ENCODE measurements at regions not wholly inside any gene's neighbourhood (a gene's known extent, or its start where the extent isn't known, plus 50 kb on each side); places are given as distances from the start of the nearest gene placed in this dataset.

DNA sequence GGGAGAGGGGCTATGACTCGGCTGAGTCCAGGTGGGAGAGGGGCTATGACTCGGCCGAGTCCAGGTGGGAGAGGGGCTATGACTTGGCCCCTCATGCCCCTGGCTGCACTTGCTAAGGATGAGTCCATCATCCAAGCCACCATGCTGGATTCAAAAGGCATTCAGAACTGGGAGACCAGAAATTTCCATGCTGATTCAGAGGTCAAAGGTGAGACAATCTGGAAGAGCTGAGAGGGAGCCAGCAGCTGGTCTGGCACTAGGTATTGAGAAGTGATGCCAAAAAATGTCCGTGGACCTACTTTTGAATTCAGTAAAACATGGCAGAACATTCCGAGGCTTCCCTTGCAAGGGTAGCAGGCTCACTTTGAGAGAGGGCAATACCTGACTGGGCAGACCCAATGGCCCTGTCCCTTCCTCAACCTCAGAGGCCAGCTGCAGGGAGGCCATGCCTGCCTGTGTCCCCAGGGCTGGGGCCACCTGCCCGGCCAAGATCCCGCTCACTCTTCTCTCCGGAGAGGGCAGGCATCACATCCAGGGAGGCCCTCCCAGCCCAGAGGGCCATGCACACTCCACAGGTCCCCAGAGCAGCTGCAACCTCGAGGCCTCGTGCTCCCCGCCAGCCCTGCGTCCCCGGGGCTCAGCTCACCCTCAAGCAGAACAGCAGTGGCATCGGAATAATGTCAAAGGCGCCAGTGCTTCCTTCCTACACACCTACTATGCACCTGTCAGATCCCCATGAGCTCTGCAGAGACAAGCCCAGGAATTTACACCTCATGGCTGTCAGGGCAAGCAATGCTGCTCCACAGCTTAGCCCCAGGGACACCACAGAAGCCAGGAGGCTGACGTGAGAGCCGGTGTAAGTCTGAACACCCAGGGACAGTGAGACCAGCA lies 80.2 kb upstream of the GPC1 start:
- ATAC-seq (peak in 1 of 2 donors; percentile 42), DNase-seq (peak in 1 of 2 donors; percentile 11)
- in situ Hi-C loops (cut with MboI; ENCODE audit: low sequenced_read_pairs in 4 of 4), result no loop called here
- no peaks in the 10 kb centered on the region for H3K36me3 ChIP-seq
- no peak overlapping the region for H3K27ac ChIP-seq
- H3K4me3 ChIP-seq, result no peak overlapping the region
- peaks cover 10% of the 10 kb centered on the region in 2 donors for H3K4me1 ChIP-seq
- H3K9me3 ChIP-seq, result no peaks in the 10 kb centered on the region
- no peak for TF ChIP-seq POLR2A (IDR thresholded peaks at IDR 0.05)
- TF ChIP-seq, protein P1, sequence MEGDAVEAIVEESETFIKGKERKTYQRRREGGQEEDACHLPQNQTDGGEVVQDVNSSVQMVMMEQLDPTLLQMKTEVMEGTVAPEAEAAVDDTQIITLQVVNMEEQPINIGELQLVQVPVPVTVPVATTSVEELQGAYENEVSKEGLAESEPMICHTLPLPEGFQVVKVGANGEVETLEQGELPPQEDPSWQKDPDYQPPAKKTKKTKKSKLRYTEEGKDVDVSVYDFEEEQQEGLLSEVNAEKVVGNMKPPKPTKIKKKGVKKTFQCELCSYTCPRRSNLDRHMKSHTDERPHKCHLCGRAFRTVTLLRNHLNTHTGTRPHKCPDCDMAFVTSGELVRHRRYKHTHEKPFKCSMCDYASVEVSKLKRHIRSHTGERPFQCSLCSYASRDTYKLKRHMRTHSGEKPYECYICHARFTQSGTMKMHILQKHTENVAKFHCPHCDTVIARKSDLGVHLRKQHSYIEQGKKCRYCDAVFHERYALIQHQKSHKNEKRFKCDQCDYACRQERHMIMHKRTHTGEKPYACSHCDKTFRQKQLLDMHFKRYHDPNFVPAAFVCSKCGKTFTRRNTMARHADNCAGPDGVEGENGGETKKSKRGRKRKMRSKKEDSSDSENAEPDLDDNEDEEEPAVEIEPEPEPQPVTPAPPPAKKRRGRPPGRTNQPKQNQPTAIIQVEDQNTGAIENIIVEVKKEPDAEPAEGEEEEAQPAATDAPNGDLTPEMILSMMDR (IDR thresholded peaks at IDR 0.05 in 4 of 5, conservative IDR thresholded peaks at IDR 0.05 in 1 of 5), result no peak
- intact Hi-C loops (cut with DNase I; ENCODE audit: low total_unique reads), result no loop called here
- no peaks in the 10 kb centered on the region for H3K27me3 ChIP-seq

DNA sequence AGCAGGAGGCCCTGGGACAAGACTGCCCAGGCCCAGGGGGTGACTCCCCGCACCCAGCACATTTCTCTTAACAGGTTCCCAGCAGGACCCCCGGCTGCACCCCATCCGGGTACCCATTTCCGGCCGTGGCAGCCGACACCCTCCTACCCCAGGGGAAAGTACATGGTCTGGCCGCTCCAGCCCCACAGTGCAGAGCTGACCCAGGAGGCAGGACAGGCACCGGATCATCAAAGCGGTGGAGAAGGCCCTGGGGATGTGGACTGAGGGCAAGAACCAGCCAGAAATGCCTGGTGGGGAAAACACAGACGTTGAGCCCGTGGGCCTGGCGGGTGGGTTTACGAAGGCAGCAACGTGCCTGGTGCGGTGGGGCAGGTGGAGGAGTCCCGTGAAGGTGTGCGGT lies 79.5 kb upstream of the GPC1 start:
- H3K36me3 ChIP-seq, result no peaks in the 10 kb centered on the region
- in situ Hi-C loops (cut with MboI; ENCODE audit: low sequenced_read_pairs in 4 of 4) (no loop called here), intact Hi-C loops (cut with DNase I; ENCODE audit: low total_unique reads) (no loop called here)
- DNase-seq (no peak), ATAC-seq (no peak)
- H3K27me3 ChIP-seq, result no peaks in the 10 kb centered on the region
- H3K27ac ChIP-seq, result no peak overlapping the region
- no peak overlapping the region for H3K4me3 ChIP-seq
- no peaks in the 10 kb centered on the region for H3K9me3 ChIP-seq
- peaks cover 10% of the 10 kb centered on the region in 2 donors for H3K4me1 ChIP-seq
- TF ChIP-seq POLR2A (IDR thresholded peaks at IDR 0.05), result no peak
- TF ChIP-seq, protein P1 (IDR thresholded peaks at IDR 0.05 in 4 of 5, conservative IDR thresholded peaks at IDR 0.05 in 1 of 5), result no peak

DNA sequence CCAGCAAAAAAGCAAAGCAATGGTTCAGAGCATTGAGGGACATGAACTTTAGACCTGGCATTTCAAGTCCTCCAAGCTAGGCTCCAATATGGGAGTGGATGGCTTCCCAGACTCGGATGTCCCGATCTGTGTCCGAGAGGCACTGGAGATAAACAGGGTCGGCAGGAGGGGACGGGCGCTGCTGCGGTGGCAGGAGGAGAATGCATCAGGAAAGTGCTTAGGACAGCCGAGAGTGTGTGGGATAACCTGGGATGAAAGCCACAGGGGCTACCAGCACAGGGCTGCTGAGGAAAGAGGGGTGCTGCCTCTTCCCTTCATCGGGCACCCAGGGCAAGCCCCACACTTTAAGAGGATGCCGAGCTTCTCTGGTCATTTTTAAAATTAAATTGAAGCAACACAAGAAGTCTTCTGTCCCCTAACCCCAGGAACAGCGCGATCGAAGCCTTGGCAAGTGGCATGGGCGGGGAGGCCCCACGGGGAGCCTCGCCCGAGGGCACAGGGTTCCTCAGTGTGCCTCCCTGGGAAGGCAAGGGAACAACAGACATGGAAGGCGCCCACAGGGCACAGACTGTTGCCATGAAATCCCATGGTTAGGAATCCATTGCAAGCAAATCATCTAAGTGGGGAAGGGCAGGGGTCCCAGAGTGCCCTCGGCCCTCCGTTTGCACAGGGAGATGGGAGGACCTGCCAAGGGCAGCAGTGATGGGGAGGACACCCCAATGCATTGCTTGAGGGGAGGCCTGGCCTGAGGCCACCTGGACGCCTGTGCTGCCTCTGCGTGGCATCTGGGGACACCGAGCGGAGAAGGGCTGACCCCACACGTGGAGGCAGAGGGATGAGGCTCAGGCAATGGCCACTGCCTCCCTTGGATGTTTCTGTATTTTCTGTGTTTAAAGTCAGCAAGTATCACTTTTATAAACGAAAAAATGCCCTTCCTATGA lies 78.5 kb upstream of the GPC1 start:
- no peak for TF ChIP-seq POLR2A (IDR thresholded peaks at IDR 0.05)
- TF ChIP-seq, protein P1 (IDR thresholded peaks at IDR 0.05 in 4 of 5, conservative IDR thresholded peaks at IDR 0.05 in 1 of 5), result no peak
- Histone ChIP-seq H3K27ac (no peak overlapping the region), H3K36me3 (no peaks in the 10 kb centered on the region), H3K9me3 (no peaks in the 10 kb centered on the region), H3K4me3 (no peak overlapping the region), H3K27me3 (no peaks in the 10 kb centered on the region), H3K4me1 (peaks cover 10% of the 10 kb centered on the region in 2 donors)
- intact Hi-C loops (cut with DNase I; ENCODE audit: low total_unique reads), result no loop called here
- ATAC-seq (no peak), DNase-seq (no peak)
- in situ Hi-C loops (cut with MboI; ENCODE audit: low sequenced_read_pairs in 4 of 4), result no loop called here

DNA sequence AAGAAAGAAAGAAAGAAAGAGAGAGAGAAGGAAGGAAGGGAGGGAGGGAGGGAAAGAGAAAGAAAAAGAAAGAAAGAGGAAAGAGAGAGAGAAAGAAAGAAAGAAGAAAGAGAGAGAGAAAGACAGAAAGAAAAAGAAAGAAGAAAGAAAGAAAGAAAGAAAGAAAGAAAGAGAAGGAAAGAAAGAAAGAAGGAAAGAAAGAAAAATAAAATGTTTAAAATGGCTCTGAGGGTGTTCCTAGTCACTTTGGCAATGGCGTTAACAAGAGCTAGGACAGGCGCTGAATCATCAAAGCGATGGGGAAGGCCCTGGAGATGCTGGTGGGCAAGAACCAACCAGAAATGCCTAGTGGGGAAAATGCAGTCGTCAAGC lies 77.8 kb upstream of the GPC1 start:
- Histone ChIP-seq H3K36me3 (no peaks in the 10 kb centered on the region), H3K27me3 (no peaks in the 10 kb centered on the region), H3K27ac (no peak overlapping the region), H3K4me1 (peaks cover 10% of the 10 kb centered on the region in 2 donors), H3K4me3 (no peak overlapping the region), H3K9me3 (no peaks in the 10 kb centered on the region)
- ATAC-seq, result no peak
- intact Hi-C loops (cut with DNase I; ENCODE audit: low total_unique reads), result no loop called here
- no peak for DNase-seq
- TF ChIP-seq POLR2A (IDR thresholded peaks at IDR 0.05), result no peak
- TF ChIP-seq, protein P1 (IDR thresholded peaks at IDR 0.05 in 4 of 5, conservative IDR thresholded peaks at IDR 0.05 in 1 of 5), result no peak
- in situ Hi-C loops (cut with MboI; ENCODE audit: low sequenced_read_pairs in 4 of 4), result no loop called here

Data from gastrocnemius medialis (tissue), 4 donors.